Esophagus muscularis mucosa (tissue), 4 donors: ENCODE measurements at regions not wholly inside any gene's neighbourhood (a gene's known extent, or its start where the extent isn't known, plus 50 kb on each side); places are given as distances from the start of the nearest gene placed in this dataset.

ENCODE experiments used
- DNase-seq: peaks from one replicate; pipeline ENCODE4 v3.0.0-alpha.2; 2017; ENCODE audit errors: extremely low spot score
- H3K27ac ChIP-seq, 4 donors: fragments of 200-600 bp; sonication (generic); replicated peaks in 1 of 4; 1 replicate in 3 of 4; 2 replicates in 1 of 4; pipeline ENCODE4 v1.5.1; 2016 to 2019; ENCODE audit warnings: mild to moderate bottlenecking in 1 of 4
- H3K27me3 ChIP-seq, 4 donors: fragments of 200-600 bp; sonication (generic); one replicate each; pipeline versions ENCODE4 v1.5.1 to v1.6.0; 2016 to 2019
- H3K36me3 ChIP-seq, 4 donors: fragments of 200-600 bp; sonication (generic); one replicate each; pipeline ENCODE4 v1.5.1; 2016 to 2019
- H3K4me1 ChIP-seq, 4 donors: fragments of 200-600 bp; sonication (generic); one replicate each; pipeline ENCODE4 v1.5.1; 2016 to 2019
- H3K4me3 ChIP-seq, 4 donors: fragments of 200-600 bp; sonication (generic); 1 replicate in 2 of 4; 2 replicates in 2 of 4; pipeline ENCODE4 v1.5.1; 2016 to 2019; ENCODE audit warnings: mild to moderate bottlenecking in 4 of 4, moderate library complexity in 1 of 4
- H3K9me3 ChIP-seq, 4 donors: fragments of 200-600 bp; sonication (generic); 1 replicate in 3 of 4; 2 replicates in 1 of 4; pipeline ENCODE4 v1.5.1; 2016 to 2019
- CTCF ChIP-seq, 3 experiments: fragments of 200-600 bp in 2 of 3; fragments of 450-650 bp in 1 of 3; sonication (generic) in 2 of 3; IDR thresholded peaks; one replicate each; pipeline ENCODE4 v1.5.1; 2017 to 2019; ENCODE audit warnings: antibody characterized with exemption in 3 of 3, mild to moderate bottlenecking in 2 of 3, moderate library complexity in 1 of 3
- EP300 ChIP-seq: sonication (generic); formaldehyde crosslinking; IDR thresholded peaks from one replicate; pipeline ENCODE4 v1.6.1; 2017; ENCODE audit warnings: antibody characterized with exemption
- POLR2A ChIP-seq: fragments of 450-650 bp; IDR thresholded peaks from one replicate; pipeline ENCODE4 v1.6.1; 2017; ENCODE audit warnings: antibody characterized with exemption, moderate library complexity, mild to moderate bottlenecking, low read depth
- POLR2AphosphoS5 ChIP-seq, 2 donors: sonication (generic); formaldehyde crosslinking; IDR thresholded peaks; one replicate each; pipeline ENCODE4 v1.6.1; 2017; ENCODE audit warnings: antibody characterized with exemption in 2 of 2
- WGBS: methylation state at CpG from one replicate; pipeline ENCODE4 v1.1.5; 2018; 5-methylcytosine and 5-hydroxymethylcytosine counted together
- intact Hi-C: fragments of 100-400 bp; cut with DNase I; formaldehyde crosslinking; loops from one replicate; pipeline ENCODE4 v1.15.1; 2023

- Histone ChIP-seq H3K9me3 (no peaks in the 10 kb centered on the region), H3K27ac (no peak overlapping the region), H3K4me3 (no peak overlapping the region), H3K36me3 (no peaks in the 10 kb centered on the region), H3K4me1 (no peaks in the 10 kb centered on the region), H3K27me3 (peaks cover 0 to 19% (median 0%) of the 10 kb centered on the region in 4 donors)
- intact Hi-C loops: no loop called here
- 87% methylated on average over 4 of the region's 4 CpGs for WGBS
- TF ChIP-seq POLR2A (no peak), CTCF (IDR thresholded peaks at IDR 0.05) (no peak), POLR2AphosphoS5 (IDR thresholded peaks at IDR 0.05) (no peak)
- no peak for DNase-seq
Measured at GRCh38 chr10:2761971-2762370, 305.4 kb upstream of the PFKP start.

GRCh38 chr10:2761311-2761710 lies 306.0 kb upstream of the PFKP start:
- Histone ChIP-seq H3K36me3 (no peaks in the 10 kb centered on the region), H3K27ac (no peak overlapping the region), H3K27me3 (peaks cover 0 to 19% (median 0%) of the 10 kb centered on the region in 4 donors), H3K4me1 (no peaks in the 10 kb centered on the region), H3K9me3 (no peaks in the 10 kb centered on the region), H3K4me3 (no peak overlapping the region)
- intact Hi-C loops: no loop called here
- 87% methylated on average over 10 of the region's 10 CpGs for WGBS
- TF ChIP-seq CTCF (IDR thresholded peaks at IDR 0.05) (no peak), POLR2AphosphoS5 (IDR thresholded peaks at IDR 0.05) (no peak), EP300 (no peak), POLR2A (no peak)
- no peak for DNase-seq

GRCh38 chr10:2760736-2761135 lies 306.6 kb upstream of the PFKP start:
- 93% methylated on average over 2 of the region's 2 CpGs for WGBS
- Histone ChIP-seq H3K36me3 (no peaks in the 10 kb centered on the region), H3K9me3 (no peaks in the 10 kb centered on the region), H3K27me3 (peaks cover 0 to 19% (median 0%) of the 10 kb centered on the region in 4 donors), H3K4me1 (no peaks in the 10 kb centered on the region), H3K27ac (no peak overlapping the region), H3K4me3 (no peak overlapping the region)
- intact Hi-C loops: no loop called here
- TF ChIP-seq POLR2AphosphoS5 (IDR thresholded peaks at IDR 0.05): no peak
- TF ChIP-seq CTCF (IDR thresholded peaks at IDR 0.05): no peak
- TF ChIP-seq POLR2A: no peak
- TF ChIP-seq EP300: no peak
- no peak for DNase-seq

DNA sequence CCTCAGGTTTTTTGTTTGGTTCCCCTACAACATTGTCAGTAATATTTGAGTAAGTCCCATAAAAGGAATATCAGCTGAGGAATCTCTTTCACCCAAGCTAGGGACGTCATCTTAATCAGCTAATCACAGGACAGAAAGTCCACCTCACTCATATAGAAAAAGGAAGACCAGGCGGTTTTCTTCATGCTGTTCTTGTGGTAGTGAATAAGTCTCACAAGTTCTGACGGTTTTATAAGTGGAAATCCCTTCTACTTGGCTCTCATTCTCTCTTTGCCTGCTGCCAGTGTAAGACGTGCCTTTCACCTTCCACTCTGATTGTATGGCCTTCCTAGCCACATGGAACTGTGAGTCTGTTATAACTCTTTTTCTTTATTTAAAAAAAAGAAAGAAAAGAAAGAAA lies 308.1 kb upstream of the PFKP start:
- H3K36me3 ChIP-seq: no peaks in the 10 kb centered on the region
- intact Hi-C loops: no loop called here
- WGBS: 71% methylated on average over 4 of the region's 4 CpGs
- no peak for DNase-seq
- no peak overlapping the region for H3K4me3 ChIP-seq
- no peaks in the 10 kb centered on the region for H3K9me3 ChIP-seq
- no peak overlapping the region for H3K27ac ChIP-seq
- H3K27me3 ChIP-seq: peaks cover 0 to 5% (median 0%) of the 10 kb centered on the region in 4 donors
- no peaks in the 10 kb centered on the region for H3K4me1 ChIP-seq
- no peak for TF ChIP-seq POLR2A
- TF ChIP-seq EP300: no peak
- no peak for TF ChIP-seq POLR2AphosphoS5 (IDR thresholded peaks at IDR 0.05)
- TF ChIP-seq CTCF (IDR thresholded peaks at IDR 0.05): no peak

DNA sequence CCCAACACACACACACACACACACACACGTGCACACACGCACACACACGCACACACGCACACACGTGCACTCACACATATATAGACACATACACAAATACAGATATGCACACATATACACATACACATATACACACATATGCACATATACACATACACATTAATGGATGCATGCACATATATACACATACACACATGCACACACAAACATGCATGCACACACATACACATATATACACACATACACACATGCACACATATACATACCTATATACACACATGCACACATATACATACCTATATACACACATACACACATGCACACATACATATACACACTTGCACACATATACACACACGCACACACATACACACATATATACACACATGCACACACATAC lies 312.4 kb upstream of the PFKP start:
- WGBS: 65% methylated on average over 6 of the region's 6 CpGs
- H3K4me3 ChIP-seq: no peak overlapping the region
- no peaks in the 10 kb centered on the region for H3K36me3 ChIP-seq
- no peaks in the 10 kb centered on the region for H3K4me1 ChIP-seq
- TF ChIP-seq POLR2A: no peak
- no peak for TF ChIP-seq EP300
- no peak for TF ChIP-seq CTCF (IDR thresholded peaks at IDR 0.05)
- TF ChIP-seq POLR2AphosphoS5 (IDR thresholded peaks at IDR 0.05): no peak
- no peaks in the 10 kb centered on the region for H3K9me3 ChIP-seq
- H3K27me3 ChIP-seq: peaks cover 0 to 18% (median 0%) of the 10 kb centered on the region in 4 donors
- no peak overlapping the region for H3K27ac ChIP-seq
- no peak for DNase-seq
- intact Hi-C loops: no loop called here
